Ramos (cell line): ENCODE measurements at regions not wholly inside any gene's neighbourhood (a gene's known extent, or its start where the extent isn't known, plus 50 kb on each side); places are given as distances from the start of the nearest gene placed in this dataset.

Source experiments
- in situ Hi-C: fragments of 300-500 bp; cut with MboI; formaldehyde crosslinking; loops from one replicate; pipeline ENCODE4 v1.14.3; 2022; ENCODE audit warnings: low sequenced_read_pairs; ENCODE audit not compliant: unreplicated experiment

- in situ Hi-C loops, result no loop called here
Measured at GRCh38 chr18:37985126-37985525, 419.5 kb upstream of the CELF4 start.

DNA sequence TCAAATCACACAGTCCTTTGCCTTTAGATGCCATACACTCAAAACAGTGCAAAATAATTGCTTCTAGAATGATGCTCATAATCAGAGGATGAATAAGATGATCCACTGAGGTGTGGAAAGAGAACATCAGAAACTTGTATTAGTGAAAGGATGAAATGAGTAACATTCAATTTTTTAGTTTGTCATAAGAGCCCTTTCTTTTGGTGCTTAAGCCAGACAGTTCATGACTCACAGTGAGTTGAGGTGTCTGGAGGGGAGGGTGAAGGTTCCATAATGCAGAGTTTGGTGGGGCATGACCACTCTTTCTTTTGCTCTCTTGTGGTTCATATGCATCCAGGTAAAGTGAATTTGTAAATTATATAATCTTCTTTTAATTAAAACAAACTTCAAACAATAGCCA, 415.0 kb upstream of the CELF4 start:
- in situ Hi-C loops, result no loop called here

- in situ Hi-C loops, result no loop called here
Measured at GRCh38 chr18:37975446-37975845, 409.8 kb upstream of the CELF4 start.

- in situ Hi-C loops, result no loop called here
Measured at GRCh38 chr18:37967261-37967660, 401.7 kb upstream of the CELF4 start.

DNA sequence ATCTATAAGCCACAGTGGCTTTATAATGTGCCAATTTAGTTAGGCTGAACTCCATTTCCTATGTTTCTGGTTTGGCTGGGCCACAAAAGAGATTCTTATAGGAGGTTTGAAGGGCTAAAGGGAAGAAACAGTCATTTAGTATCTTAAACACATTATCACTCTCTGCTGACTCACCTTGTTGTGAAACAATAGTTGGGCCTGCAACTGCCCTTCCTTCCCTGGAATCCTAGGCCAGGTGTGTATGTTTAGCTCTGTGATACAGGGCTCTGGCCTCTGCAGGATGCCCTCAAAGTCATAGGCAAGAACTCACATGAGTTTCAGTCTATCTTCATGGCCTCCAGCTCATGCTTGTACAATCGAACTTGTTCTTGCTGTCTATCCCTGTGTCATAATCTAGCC, 400.0 kb upstream of the CELF4 start:
- in situ Hi-C loops, result no loop called here

DNA sequence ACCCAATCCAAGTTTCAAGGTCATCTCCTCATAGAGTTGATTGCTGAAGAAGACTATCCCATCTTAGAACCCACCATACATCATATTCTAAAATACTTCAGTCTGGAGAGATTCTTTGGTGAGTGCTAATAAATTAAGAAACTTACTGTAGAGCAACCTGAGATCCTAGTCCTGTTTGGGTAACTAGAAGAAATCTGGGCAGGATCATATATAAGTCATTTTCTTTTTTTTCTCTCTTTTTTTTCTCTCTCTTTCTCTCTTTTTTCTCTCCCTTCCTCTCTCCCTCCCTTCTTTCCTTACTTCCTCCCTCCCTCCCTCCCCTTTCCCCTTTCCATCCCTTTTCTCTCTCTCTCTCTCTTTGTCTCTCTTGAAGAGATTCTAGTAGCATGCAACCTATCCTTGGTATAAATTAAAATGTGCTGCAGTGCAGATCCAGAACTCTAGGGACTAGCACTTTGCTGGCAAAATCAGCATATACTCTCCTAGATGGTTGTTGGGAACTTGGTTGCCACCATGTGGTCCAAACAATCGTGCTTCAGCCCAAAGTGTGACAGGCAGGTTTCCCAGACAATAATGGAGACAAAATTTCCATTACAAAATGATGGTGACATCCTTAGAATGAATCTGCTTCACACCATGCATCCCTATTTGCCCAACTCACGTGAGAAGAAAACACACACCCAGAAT, 399.4 kb upstream of the CELF4 start:
- in situ Hi-C loops, result no loop called here

- in situ Hi-C loops, result no loop called here
Measured at GRCh38 chr18:37963837-37964236, 398.2 kb upstream of the CELF4 start.

DNA sequence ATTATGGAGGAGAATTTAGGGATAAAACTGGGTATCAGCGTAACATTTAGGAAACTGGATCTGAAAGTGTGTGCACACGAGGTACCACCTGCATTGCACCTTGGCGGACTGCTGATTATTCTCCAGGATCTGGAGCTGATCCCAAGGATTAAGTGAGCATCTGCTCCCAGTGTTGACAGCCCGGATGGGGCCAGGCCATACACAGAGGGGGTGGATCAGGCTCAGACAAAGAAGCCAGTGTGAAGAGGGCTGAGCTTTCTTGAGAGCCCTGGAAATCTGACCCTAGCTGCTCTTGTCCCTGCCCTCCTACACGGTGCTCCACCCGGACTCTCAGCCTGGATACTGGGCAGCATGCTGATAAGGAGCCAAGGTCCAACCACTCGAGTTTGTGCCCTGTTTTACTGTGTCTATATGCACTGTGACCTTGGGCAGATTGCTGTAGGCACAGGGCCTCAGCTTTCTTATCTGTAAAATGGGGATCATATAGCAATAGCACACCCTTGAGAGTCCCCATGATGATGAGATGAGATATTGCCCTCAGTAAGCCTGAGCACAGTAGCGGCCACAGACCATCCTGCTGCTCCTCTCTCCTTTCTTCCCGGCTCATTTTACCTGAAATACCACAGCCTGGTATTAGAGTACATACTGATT, 396.8 kb upstream of the CELF4 start:
- in situ Hi-C loops, result no loop called here

- in situ Hi-C loops, result no loop called here
Measured at GRCh38 chr18:37958499-37958898, 392.9 kb upstream of the CELF4 start.

DNA sequence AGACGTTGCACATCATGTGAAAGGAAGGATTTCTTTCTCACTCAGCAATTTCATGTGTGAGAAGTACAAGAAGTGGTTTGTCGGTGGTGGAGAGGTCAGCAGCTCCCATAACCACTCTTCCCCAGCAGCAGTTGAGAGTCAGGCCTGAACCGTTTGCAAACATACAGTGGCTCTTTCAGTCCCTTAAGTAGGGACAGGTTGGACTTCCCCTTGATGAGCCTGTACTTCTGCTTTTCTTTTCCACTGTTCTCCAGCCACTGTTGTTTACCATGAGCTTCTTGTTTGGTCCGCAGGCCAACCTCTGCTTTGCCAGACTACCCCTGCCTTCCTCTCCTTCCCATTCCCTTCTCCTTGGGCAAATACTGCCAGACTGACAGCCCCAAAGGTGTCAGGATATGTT, 391.3 kb upstream of the CELF4 start:
- in situ Hi-C loops, result no loop called here

GRCh38 chr18:37956020-37956419, 390.4 kb upstream of the CELF4 start:
- in situ Hi-C loops, result no loop called here

- in situ Hi-C loops, result no loop called here
Measured at GRCh38 chr18:37955201-37955600, 389.6 kb upstream of the CELF4 start.

DNA sequence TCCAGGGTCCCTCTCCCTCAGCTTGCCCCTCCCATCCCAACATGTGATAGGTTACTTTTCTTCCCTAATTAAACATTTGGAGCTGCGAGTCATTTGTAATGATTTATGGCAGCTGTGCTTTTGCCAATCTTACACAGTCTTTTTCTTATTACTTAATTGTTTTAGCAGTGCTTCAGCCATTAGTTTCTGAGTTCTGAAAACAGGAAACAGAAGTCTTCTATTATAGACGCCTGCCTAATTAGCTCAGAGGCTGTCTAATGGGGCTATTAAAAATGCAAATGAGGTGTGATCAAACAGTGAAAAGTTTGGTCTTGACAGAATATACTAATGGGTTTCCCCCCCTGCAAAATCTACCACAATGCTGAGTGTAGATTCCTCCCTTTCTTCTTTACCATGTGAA, 388.3 kb upstream of the CELF4 start:
- in situ Hi-C loops, result no loop called here

DNA sequence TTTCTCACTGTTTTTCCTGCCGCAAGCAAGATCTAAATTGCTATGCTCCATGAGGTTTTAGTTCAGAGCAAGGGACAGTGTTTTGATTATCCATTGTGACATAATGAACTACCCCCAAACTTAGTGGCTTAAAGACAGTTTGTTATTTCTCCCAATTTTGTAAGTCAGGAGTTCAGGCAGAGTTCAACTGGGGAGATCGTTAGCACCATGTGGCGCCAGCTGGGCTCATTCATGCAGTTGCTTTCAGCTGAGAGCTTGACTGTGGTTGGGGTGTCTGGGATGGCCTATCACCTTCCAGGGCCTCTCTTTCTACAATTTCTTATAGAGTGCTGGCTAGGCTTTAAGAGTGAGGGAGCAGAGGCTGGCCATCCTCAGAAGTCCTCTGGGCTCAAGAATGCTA, 382.9 kb upstream of the CELF4 start:
- in situ Hi-C loops, result no loop called here

GRCh38 chr18:37946324-37946723, 380.7 kb upstream of the CELF4 start:
- in situ Hi-C loops, result no loop called here

DNA sequence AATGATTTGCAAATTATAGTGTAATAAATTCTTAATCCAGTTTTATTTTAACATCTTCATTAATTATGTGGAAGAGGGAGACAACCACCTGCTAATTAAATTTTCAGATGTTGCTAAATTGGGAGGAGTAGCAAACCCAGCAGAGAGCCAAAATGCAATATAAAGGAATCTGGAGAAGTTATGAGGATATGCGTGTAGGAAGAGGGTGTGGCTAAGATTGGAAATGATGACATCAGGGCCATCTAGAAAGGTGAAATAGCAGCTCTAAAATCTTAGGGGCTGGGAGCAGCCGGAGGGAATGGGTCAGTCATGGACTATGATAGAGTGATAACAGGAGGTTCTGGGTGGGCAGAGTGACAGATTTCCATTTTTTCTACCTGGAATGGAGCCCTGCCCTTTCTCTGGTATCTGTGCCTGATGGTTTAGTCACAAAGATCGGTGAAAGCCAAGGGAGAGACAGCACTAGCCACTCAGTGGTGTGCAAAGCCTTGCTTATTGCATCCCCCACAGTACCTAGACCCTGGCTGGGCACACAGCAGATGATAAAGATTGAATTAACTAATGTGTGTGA, 379.2 kb upstream of the CELF4 start:
- in situ Hi-C loops, result no loop called here

DNA sequence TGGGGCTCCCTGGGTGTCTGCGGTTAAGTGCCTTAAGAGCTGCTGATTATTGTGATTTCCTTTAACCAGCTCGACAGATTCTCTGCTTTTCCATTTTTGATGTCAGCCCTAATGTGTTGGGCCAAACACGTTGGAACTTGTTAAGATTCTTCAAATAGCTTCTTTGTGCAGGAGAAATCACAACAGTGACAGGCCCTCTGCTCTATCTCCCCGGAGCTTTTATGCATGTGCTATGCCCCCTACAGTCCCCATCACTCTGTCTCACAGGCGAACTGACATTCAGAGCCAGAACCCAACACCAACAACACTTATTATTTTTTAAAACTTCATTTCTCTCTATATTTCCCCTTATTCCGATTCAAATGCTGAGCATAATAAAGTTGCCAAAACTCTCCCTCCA, 371.7 kb upstream of the CELF4 start:
- in situ Hi-C loops, result no loop called here

GRCh38 chr18:37935086-37935485, 369.5 kb upstream of the CELF4 start:
- in situ Hi-C loops, result no loop called here

DNA sequence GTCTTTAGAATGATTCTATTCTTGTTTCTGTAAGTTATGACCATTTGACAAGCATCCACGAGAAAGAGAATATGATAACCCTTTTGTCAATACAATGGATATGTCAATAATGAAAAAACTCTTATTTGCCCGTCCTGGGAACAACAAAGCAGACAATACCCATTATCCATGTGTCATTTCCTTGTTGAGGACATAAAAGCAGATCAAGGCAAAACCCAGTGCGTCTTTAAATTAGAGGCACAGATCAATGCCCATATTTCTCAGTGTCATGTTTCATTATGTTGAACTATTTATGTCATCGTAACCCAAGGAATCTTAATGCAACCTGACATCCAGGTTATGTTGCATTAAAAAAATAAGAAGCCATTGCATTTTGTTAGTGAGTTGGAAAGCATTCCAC, 365.0 kb upstream of the CELF4 start:
- in situ Hi-C loops, result no loop called here

DNA sequence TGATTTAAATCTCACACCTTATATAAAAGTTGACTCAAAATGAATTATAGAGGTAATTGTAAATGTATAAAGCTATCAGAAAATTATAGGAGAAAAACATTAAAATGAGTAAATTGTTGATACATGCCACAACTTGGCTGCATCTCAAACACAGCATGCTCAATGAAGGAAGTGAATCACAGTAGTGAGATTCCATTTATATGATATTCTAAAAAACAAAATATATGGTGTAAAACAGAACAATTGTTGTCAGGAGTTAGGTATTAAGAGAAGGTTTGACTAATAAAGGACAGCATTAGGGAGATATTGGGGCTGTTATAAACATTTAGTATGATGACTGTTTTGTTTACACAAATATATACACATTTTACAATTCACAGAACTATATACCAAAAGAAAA, 356.6 kb upstream of the CELF4 start:
- in situ Hi-C loops, result no loop called here

DNA sequence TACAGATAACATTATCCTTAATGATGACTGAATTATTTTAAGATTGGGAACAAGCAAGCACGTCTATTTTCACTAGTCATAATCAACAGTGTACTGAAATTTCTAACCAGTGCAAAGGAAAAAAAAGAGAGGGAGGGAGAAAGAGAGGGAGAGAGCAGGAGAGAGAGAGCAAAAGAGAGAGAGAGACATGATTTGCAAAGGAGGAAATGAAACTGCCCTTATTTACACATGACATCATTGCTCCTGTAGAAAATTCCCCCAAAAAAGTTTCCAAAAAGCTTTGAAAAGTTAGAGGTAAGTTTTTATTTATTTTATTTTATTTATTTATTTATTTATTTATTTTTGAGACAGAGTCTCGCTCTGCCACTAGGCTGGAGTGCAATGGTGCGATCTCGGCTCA, 355.3 kb upstream of the CELF4 start:
- in situ Hi-C loops, result no loop called here

DNA sequence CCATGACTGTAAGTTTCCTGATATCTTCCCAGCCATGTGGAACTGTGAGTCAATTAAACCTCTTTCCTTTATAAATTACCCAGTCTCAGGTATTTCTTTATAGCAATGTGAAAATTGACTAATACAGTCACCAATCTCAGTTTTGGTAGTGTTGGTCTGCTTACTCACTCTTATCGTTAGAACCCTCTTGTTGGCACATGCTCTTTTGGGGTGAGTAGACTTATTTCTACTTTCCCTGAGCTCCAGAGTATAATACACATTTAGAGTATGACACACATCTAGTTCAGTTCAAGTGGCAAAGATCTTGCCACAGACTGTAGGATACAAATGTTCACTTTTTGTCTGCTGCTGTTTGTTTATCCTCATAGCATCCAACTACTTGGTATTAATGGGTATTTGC, 347.5 kb upstream of the CELF4 start:
- in situ Hi-C loops, result no loop called here
